GM23338 (cell line): ENCODE measurements at regions not wholly inside any gene's neighbourhood (a gene's known extent, or its start where the extent isn't known, plus 50 kb on each side); places are given as distances from the start of the nearest gene placed in this dataset.

ENCODE experiments used
- CTCF ChIP-seq, 2 experiments: fragments of 200-600 bp in 1 of 2; sonication (generic) in 1 of 2; conservative IDR thresholded peaks; 2 replicates each; pipeline versions ENCODE4 v1.5.1 to v1.6.1; 2016 to 2017; ENCODE audit warnings: antibody characterized with exemption in 2 of 2, low read depth in 2 of 2, mild to moderate bottlenecking in 2 of 2, moderate library complexity in 1 of 2
- EZH2 ChIP-seq: fragments of 200-600 bp; sonication (generic); IDR thresholded peaks from one replicate; pipeline ENCODE4 v1.8.0; 2017; ENCODE audit warnings: antibody characterized with exemption, mild to moderate bottlenecking, low read depth; ENCODE audit not compliant: unreplicated experiment

DNA sequence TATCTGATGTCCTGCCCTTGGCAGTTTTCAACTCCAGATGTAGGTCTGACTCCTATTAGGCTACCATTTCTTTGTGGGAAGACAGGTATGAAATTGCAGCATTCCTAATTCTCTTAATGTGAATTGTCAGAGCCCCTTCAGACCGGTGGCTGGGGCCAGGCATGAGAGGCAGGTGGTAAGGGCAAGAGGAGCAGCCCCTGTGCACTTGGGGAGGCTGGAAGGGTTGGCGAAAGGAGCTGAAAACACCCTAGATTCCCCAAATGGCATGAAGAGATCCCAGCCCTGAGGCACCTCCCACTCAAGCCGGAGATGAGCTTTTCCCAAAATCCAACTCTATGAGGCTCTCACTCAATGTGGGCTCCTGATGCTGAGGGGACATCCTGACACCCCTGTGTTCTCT, 453.2 kb downstream of the NR2F2 start:
- TF ChIP-seq CTCF (conservative IDR thresholded peaks at IDR 0.05; ENCODE audit: low read depth in 2 of 2) (no peak), EZH2 (no peak)
